ENCODE measurements at regions not wholly inside any gene's neighbourhood (a gene's known extent, or its start where the extent isn't known, plus 50 kb on each side); places are given as distances from the start of the nearest gene placed in this dataset.

GRCh38 chr4:167406181-167406580 lies 171.9 kb upstream of the SPOCK3 start:
- WGBS, 2 donors = 96 to 98% methylated on average over 1 of the region's 1 CpG
- TF ChIP-seq CTCF (IDR thresholded peaks at IDR 0.05) = no peak
- TF ChIP-seq EP300 (IDR thresholded peaks at IDR 0.05) = no peak
- TF ChIP-seq POLR2A (IDR thresholded peaks at IDR 0.05) = no peak

DNA sequence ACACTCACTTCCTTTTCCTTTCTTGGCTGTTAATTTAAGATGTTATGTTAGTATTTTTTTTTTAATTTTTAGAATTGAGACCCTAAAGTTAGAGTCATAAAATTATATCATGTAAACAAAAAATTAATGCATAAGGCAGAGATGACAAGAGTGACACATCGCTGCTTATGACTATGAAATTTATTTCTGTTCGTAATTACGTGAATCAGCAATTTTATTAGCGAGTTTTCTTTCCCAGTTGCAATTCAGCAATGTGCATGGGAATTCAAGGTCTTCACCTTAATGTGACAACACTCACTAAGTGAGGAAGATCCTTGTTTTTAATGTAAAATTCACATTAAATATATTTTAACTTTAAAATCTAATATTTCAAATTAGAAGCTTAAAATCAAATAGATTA lies 181.2 kb upstream of the SPOCK3 start:
- Histone ChIP-seq H3K27me3 (no peaks in the 10 kb centered on the region), H3K4me1 (no peaks in the 10 kb centered on the region), H3K27ac (no peak overlapping the region), H3K9me3 (no peaks in the 10 kb centered on the region), H3K36me3 (no peaks in the 10 kb centered on the region), H3K4me3 (no peak overlapping the region)
- DNase-seq (ENCODE audit: low spot score in 2 of 2) = no peak
- TF ChIP-seq CTCF (IDR thresholded peaks at IDR 0.05) = no peak
- WGBS, 2 donors = 84 to 94% methylated on average over 4 of the region's 4 CpGs

More at GRCh38 chr4:167406181-167406580, 171.9 kb upstream of the SPOCK3 start:
- no peaks in the 10 kb centered on the region for H3K4me1 ChIP-seq
- no peak for DNase-seq (ENCODE audit: low spot score in 2 of 2)
- H3K4me3 ChIP-seq = no peak overlapping the region
- H3K9me3 ChIP-seq = no peaks in the 10 kb centered on the region
- no peaks in the 10 kb centered on the region for H3K27me3 ChIP-seq
- H3K36me3 ChIP-seq = no peaks in the 10 kb centered on the region
- H3K27ac ChIP-seq = no peak overlapping the region

DNA sequence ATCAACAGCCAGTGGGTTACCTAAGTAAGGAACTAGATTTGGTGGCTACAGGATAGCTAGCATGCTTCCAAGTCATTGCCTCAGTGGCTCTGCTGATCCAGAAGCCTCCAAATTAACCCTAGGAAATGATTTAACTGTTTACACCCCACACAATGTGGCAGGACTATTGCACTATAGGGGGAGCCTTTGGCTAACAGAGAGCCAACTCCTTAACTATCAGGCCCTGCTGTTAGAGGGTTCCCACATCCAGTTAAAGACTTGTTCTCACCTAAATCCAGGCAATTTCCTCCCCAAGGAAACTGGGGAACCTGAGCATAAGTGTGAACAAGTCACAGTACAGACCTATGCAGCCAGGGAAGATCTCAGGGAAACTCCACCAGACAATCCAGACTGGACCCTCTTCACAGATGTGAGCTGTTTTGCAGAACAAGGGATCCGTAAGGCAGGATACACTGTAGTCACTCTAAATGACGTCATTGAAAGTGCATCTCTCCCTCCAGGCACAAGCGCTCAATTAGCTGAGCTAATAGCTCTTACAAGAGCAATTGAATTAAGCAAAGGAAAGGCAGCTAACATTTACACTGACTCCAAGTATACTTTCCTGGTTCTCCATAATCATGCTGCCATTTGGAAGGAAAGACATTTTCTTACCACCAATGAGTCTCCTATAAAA lies 185.3 kb upstream of the SPOCK3 start:
- Histone ChIP-seq H3K36me3 (no peaks in the 10 kb centered on the region), H3K4me1 (no peaks in the 10 kb centered on the region), H3K9me3 (no peaks in the 10 kb centered on the region), H3K27me3 (no peaks in the 10 kb centered on the region), H3K27ac (no peak overlapping the region), H3K4me3 (no peak overlapping the region)
- DNase-seq (ENCODE audit: low spot score in 2 of 2) = no peak
- TF ChIP-seq CTCF (IDR thresholded peaks at IDR 0.05) (no peak), POLR2A (IDR thresholded peaks at IDR 0.05) (no peak)
- WGBS, 2 donors = 55 to 56% methylated on average over 3 of the region's 3 CpGs

- Histone ChIP-seq H3K4me1 (no peaks in the 10 kb centered on the region), H3K9me3 (no peaks in the 10 kb centered on the region), H3K4me3 (no peak overlapping the region), H3K36me3 (no peaks in the 10 kb centered on the region), H3K27ac (no peak overlapping the region), H3K27me3 (no peaks in the 10 kb centered on the region)
- TF ChIP-seq CTCF (IDR thresholded peaks at IDR 0.05) = no peak
- no peak for TF ChIP-seq EP300 (IDR thresholded peaks at IDR 0.05)
- no peak for TF ChIP-seq POLR2A (IDR thresholded peaks at IDR 0.05)
- no peak for DNase-seq (ENCODE audit: low spot score in 2 of 2)
- WGBS, 2 donors = 7 to 37% methylated on average over 1 of the region's 1 CpG
Observed at GRCh38 chr4:167421201-167421600, 186.9 kb upstream of the SPOCK3 start.

DNA sequence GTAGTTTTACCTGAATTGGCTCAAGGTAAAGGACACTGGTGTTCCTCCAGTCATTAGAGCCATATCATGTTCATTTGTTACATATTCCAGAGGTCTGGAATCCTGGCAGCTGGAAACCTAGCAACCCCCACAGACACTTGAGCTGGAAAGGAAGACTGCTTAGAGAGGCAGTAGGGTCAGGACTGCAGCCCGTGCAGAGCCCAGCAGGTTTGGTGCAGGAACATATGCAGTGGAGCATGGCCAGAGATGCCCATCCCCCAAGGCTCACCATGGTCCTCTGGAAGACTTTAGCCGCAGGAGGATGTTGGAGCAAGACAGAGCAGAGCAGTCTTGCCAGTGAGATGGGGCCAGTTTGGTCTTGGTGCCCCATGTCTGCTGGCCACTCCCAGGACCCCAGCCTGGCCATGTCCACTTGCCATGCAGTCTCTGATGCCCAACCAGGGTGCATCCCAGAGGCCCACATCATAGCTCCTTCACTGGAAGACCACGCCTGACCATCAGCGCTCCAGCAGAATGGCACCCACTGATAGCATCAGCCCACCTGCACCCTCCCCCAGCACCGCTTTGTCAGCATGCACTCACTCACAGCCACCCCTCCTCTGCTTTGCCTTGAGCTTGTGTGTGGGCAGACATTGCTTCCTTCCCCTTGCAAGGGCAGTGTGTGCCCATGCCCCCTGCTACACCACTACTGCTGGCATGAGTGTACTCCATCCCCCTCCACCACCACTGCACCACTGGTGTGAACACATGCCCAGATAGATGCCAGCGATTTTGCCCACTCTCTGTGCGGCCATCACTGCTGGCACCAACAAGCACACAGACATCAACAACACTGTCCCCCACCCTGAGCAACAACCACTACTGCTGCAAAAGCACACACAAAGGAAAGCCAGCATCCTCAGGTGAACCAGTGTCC lies 190.3 kb upstream of the SPOCK3 start:
- Histone ChIP-seq H3K36me3 (no peaks in the 10 kb centered on the region), H3K4me3 (no peak overlapping the region), H3K27me3 (no peaks in the 10 kb centered on the region), H3K27ac (no peak overlapping the region), H3K4me1 (no peaks in the 10 kb centered on the region), H3K9me3 (no peaks in the 10 kb centered on the region)
- DNase-seq (ENCODE audit: low spot score in 2 of 2) = no peak
- WGBS, 2 donors = 76 to 77% methylated on average over 5 to 7 of the region's 7 CpGs
- TF ChIP-seq CTCF (IDR thresholded peaks at IDR 0.05) = no peak
- TF ChIP-seq POLR2A (IDR thresholded peaks at IDR 0.05) = no peak
- no peak for TF ChIP-seq EP300 (IDR thresholded peaks at IDR 0.05)
